K562 (cell line): ENCODE measurements at regions not wholly inside any gene's neighbourhood (a gene's known extent, or its start where the extent isn't known, plus 50 kb on each side); places are given as distances from the start of the nearest gene placed in this dataset.

Source experiments
- ATAC-seq: fragments of 200-7000 bp; cut with Tn5 transposase; 3 replicates; pipeline ENCODE4 v1.9.1; 2020; ENCODE audit warnings: moderate library complexity
- BruUV-seq: library from RNA; stranded (reverse); fragments of 400-500 nt; replicated peaks from 2 replicates; lab custom pipeline; 2021; lab: Mats Ljungman, UMichigan
- CTCF ChIA-PET: fragments of 300-600 bp; formaldehyde crosslinking; extraction: SDS; loops from one replicate; lab custom pipeline; 2021; ENCODE audit warnings: low intra/inter-chr PET ratio; lab: Yijun Ruan, JAX
- POLR2A ChIA-PET: fragments of 300-600, 350-650 bp; sonication (Branson Sonifier 250); formaldehyde crosslinking; extraction: SDS; loops from one replicate; lab custom pipeline; 2021; ENCODE audit warnings: antibody characterized with exemption, inconsistent platforms; lab: Yijun Ruan, JAX
- DNase-seq, 4 experiments: peaks; one replicate each; pipeline versions ENCODE4 v3.0.0 to v3.0.0-alpha.2; 2011 to 2018; ENCODE audit warnings: low spot score in 3 of 4, mixed read lengths in 3 of 4; ENCODE audit errors: extremely low read depth in 1 of 4
- FAIRE-seq: peaks from 2 replicates; lab custom pipeline; 2011; peaks lifted over from hg19 to GRCh38; lab: Jason Lieb, UNC
- H2AFZ ChIP-seq: 2 replicates; pipeline ENCODE4 v1.6.0; 2011; ENCODE audit warnings: low read depth, low read length, control low read depth, inconsistent platforms
- H3K27ac ChIP-seq: fragments of 200-600 bp; 3 replicates; pipeline ENCODE4 v1.8.0; 2011; ENCODE audit warnings: low read depth, mild to moderate bottlenecking, control low read depth, inconsistent platforms, low read length, moderate library complexity, mixed read lengths; ENCODE audit errors: extremely low read depth
- H3K27me3 ChIP-seq, 2 experiments: fragments of 300-600 bp in 1 of 2; 2 replicates in 1 of 2; 3 replicates in 1 of 2; pipeline versions ENCODE4 v1.6.0 to v1.8.0; 2011; ENCODE audit warnings: inconsistent platforms in 2 of 2, low read length in 2 of 2, mild to moderate bottlenecking in 1 of 2, mixed read lengths in 1 of 2, moderate library complexity in 1 of 2; ENCODE audit not compliant: control insufficient read depth in 2 of 2, insufficient read depth in 2 of 2
- H3K36me3 ChIP-seq: fragments of 300-600 bp; 3 replicates; pipeline ENCODE4 v1.8.0; 2011; ENCODE audit warnings: mild to moderate bottlenecking, low read length, inconsistent platforms; ENCODE audit not compliant: control insufficient read depth, insufficient read depth
- H3K4me1 ChIP-seq, 2 experiments: fragments of 200-600 bp in 1 of 2; replicated peaks in 1 of 2; 2 replicates in 1 of 2; 3 replicates in 1 of 2; pipeline versions ENCODE4 v1.5.1 to v1.8.0; 2011; ENCODE audit warnings: inconsistent platforms in 2 of 2, low read length in 2 of 2, mild to moderate bottlenecking in 1 of 2, mixed read lengths in 1 of 2, moderate library complexity in 1 of 2; ENCODE audit not compliant: control insufficient read depth in 2 of 2, insufficient read depth in 2 of 2
- H3K4me2 ChIP-seq: 2 replicates; pipeline ENCODE4 v1.6.1; 2011; ENCODE audit warnings: low read length, control low read depth, inconsistent platforms, mixed read lengths; ENCODE audit not compliant: insufficient read depth
- H3K4me3 ChIP-seq: fragments of 200-600 bp; sonication (generic), shearing (Covaris generic); 2 replicates; pipeline ENCODE4 v1.5.1; 2016; ENCODE audit warnings: control low read depth, inconsistent platforms
- H3K79me2 ChIP-seq: fragments of 200-600 bp; 3 replicates; pipeline ENCODE4 v1.8.0; 2011; ENCODE audit warnings: low read length, inconsistent platforms; ENCODE audit not compliant: control insufficient read depth, insufficient read depth
- H3K9ac ChIP-seq, 2 experiments: 2 replicates each; pipeline versions ENCODE4 v1.6.0 to v1.6.1; 2011; ENCODE audit warnings: low read depth in 2 of 2, low read length in 2 of 2, control low read depth in 1 of 2, inconsistent platforms in 1 of 2, mild to moderate bottlenecking in 1 of 2, mixed read lengths in 1 of 2; ENCODE audit not compliant: insufficient read depth in 1 of 2
- H3K9me1 ChIP-seq: one replicate; pipeline ENCODE4 v1.6.0; 2011; ENCODE audit warnings: inconsistent platforms, mild to moderate bottlenecking, low read length, moderate library complexity; ENCODE audit not compliant: control insufficient read depth, insufficient read depth
- H3K9me3 ChIP-seq: replicated peaks from 2 replicates; pipeline ENCODE4 v1.5.1; 2011; ENCODE audit warnings: low read depth, low read length, inconsistent platforms; ENCODE audit not compliant: control insufficient read depth, insufficient read depth
- H4K20me1 ChIP-seq: replicated peaks from 2 replicates; pipeline ENCODE4 v1.6.1; 2011; ENCODE audit warnings: low read length, inconsistent platforms, mixed read lengths; ENCODE audit not compliant: control insufficient read depth, insufficient read depth
- BCL6 ChIP-seq: fragments of 250-450 bp; sonication (Bioruptor Pico); IDR thresholded peaks from 2 replicates; pipeline ENCODE4 v1.4.0; 2020
- BRD4 ChIP-seq: fragments of 200-600 bp; sonication (generic); IDR thresholded peaks from 2 replicates; pipeline ENCODE4 v1.6.1; 2017; ENCODE audit warnings: inconsistent platforms
- BRD9 ChIP-seq: fragments of 450-650 bp; IDR thresholded peaks from 2 replicates; pipeline ENCODE4 v1.6.1; 2018; ENCODE audit warnings: low read depth; ENCODE audit not compliant: partially characterized antibody
- CUX1 ChIP-seq: fragments of 200-800 bp; sonication (Bioruptor generic); IDR thresholded peaks from 2 replicates; pipeline ENCODE4 v1.6.1; 2016; ENCODE audit warnings: missing genetic modification characterization, missing compliant biosample characterization
- GABPA ChIP-seq: fragments of 200-800 bp; sonication (Bioruptor generic); conservative IDR thresholded peaks from 2 replicates; pipeline ENCODE4 v1.6.1; 2016; ENCODE audit warnings: low read depth, missing genetic modification characterization, missing compliant biosample characterization
- MAZ ChIP-seq, 2 experiments: fragments of 450-650 bp in 1 of 2; sonication (generic) in 1 of 2; formaldehyde crosslinking; IDR thresholded peaks in 1 of 2; conservative IDR thresholded peaks in 1 of 2; 2 replicates each; pipeline versions ENCODE4 v1.4.0 to v1.5.0; 2020; ENCODE audit warnings: mild to moderate bottlenecking in 1 of 2, missing genetic modification reagents in 1 of 2
- NCOA2 ChIP-seq, 2 experiments: fragments of 450-650 bp; IDR thresholded peaks; 2 replicates each; pipeline ENCODE4 v1.6.1; 2018; ENCODE audit warnings: mild to moderate bottlenecking in 2 of 2, moderate library complexity in 1 of 2; ENCODE audit not compliant: partially characterized antibody in 2 of 2
- NR2C1 ChIP-seq, 2 experiments: fragments of 450-650 bp; IDR thresholded peaks; 2 replicates each; pipeline ENCODE4 v1.6.1; 2017; ENCODE audit warnings: mild to moderate bottlenecking in 2 of 2, antibody characterized with exemption in 1 of 2, inconsistent platforms in 1 of 2, missing compliant biosample characterization in 1 of 2, missing genetic modification characterization in 1 of 2
- POLR2A ChIP-seq: fragments of 450-650 bp; conservative IDR thresholded peaks from 2 replicates; pipeline ENCODE4 v1.6.1; 2016
- PRMT5 ChIP-seq: sonication (generic); formaldehyde crosslinking; IDR thresholded peaks from 2 replicates; pipeline ENCODE4 v1.5.0; 2020; ENCODE audit warnings: missing genetic modification reagents
- SIN3A ChIP-seq, 2 experiments: fragments of 150-350 bp in 1 of 2; IDR thresholded peaks; 2 replicates each; pipeline ENCODE4 v1.6.1; 2011 to 2016; ENCODE audit warnings: borderline replicate concordance in 2 of 2, low read depth in 2 of 2, low read length in 2 of 2, mild to moderate bottlenecking in 2 of 2, moderate library complexity in 2 of 2; ENCODE audit not compliant: control insufficient read depth in 1 of 2
- SREBF2 ChIP-seq: sonication (generic); formaldehyde crosslinking; IDR thresholded peaks from 2 replicates; pipeline ENCODE4 v1.4.0; 2020; ENCODE audit warnings: mild to moderate bottlenecking, missing genetic modification reagents
- TGIF2 ChIP-seq: sonication (generic); formaldehyde crosslinking; IDR thresholded peaks from 2 replicates; pipeline ENCODE4 v1.8.1; 2022; ENCODE audit warnings: mild to moderate bottlenecking, missing genetic modification reagents, moderate library complexity
- ZNF324 ChIP-seq: fragments of 250-450 bp; sonication (Bioruptor Pico); IDR thresholded peaks from 2 replicates; pipeline ENCODE4 v1.4.0; 2020; ENCODE audit warnings: mild to moderate bottlenecking
- WGBS: fragments of 100-300 bp; shearing (Covaris generic); methylation state at CpG from one replicate; pipeline ENCODE4 v1.1.6; 2016; ENCODE audit warnings: low coverage, mixed read lengths; ENCODE audit not compliant: insufficient coverage; ENCODE audit errors: missing lambda C conversion rate; 5-methylcytosine and 5-hydroxymethylcytosine counted together
- in situ Hi-C: fragments of 300-500 bp; cut with MboI; formaldehyde crosslinking; loops from 4 replicates; pipeline ENCODE4 v1.15.0; 2018; ENCODE audit warnings: inconsistent platforms, mixed read lengths
- intact Hi-C: fragments of 100-400 bp; cut with micrococcal nuclease; formaldehyde crosslinking; loops from 2 replicates; pipeline ENCODE4 v1.14.2; 2022
- TF ChIP-seq, protein P1 (sequence below): fragments of 250-450 bp; sonication (Bioruptor Pico); IDR thresholded peaks from 2 replicates; pipeline ENCODE4 v1.4.0; 2020; ENCODE audit warnings: mild to moderate bottlenecking, moderate library complexity

DNA sequence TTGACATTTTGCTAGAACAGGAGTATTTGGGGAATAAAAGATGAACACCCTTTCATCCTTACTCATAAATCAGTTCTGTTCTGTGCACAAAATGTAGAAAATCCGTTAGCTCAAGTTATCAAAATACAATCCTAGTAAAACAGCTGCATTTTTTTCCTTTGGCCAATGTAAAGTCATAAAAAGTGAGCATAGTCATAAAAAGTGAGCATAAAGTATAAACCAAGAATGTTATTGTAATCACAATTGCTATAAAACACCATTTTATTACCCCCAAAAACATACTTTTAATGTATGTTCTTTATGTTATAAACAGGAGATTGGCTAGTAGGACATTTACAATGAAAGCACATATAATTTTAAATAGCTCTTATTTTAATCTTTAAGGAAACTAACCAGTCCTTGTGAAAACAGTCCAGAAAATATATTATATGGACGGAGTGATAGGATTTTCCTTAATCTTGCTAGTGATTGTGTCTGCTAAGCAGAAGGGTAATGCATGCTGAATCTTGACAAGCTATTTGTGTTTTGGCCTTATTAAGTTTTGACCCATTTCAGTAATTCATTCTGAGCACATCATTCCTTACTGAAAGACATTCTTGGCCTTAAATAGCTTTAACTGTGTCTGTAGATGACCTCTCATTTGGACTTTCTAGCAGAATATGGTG, 891.8 kb downstream of the DSC3 start:
- DNase-seq, result no peak
- Histone ChIP-seq H4K20me1 (no peaks in the 10 kb centered on the region), H3K36me3 (no peaks in the 10 kb centered on the region), H3K4me1 (no peaks in the 10 kb centered on the region), H3K4me2 (no peak overlapping the region), H3K9me1 (no peaks in the 10 kb centered on the region), H3K27me3 (no peaks in the 10 kb centered on the region), H3K9ac (no peak overlapping the region), H3K79me2 (no peaks in the 10 kb centered on the region), H3K9me3 (no peaks in the 10 kb centered on the region), H3K27ac (no peak overlapping the region), H3K4me3 (no peak overlapping the region), H2AFZ (no peak overlapping the region)
- CTCF ChIA-PET, result no interaction called here
- WGBS, result 6% methylated on average over 2 of the region's 2 CpGs
- BruUV-seq, result no TSS peak
- in situ Hi-C loops, result no loop called here
- ATAC-seq, result no peak
- POLR2A ChIA-PET, result no interaction called here
- intact Hi-C loops, result no loop called here
- FAIRE-seq, result no peak
- TF ChIP-seq SREBF2 (CRISPR knock-in tag), result no peak
- no peak for TF ChIP-seq BRD4
- no peak for TF ChIP-seq ZNF324
- TF ChIP-seq GABPA (tag), result no peak
- TF ChIP-seq TGIF2 (CRISPR knock-in tag), result no peak
- TF ChIP-seq BRD9, result no peak
- no peak for TF ChIP-seq BCL6 (CRISPR knock-in tag)
- TF ChIP-seq NCOA2 (IDR thresholded peaks at IDR 0.05; ENCODE audit: partially characterized antibody in 2 of 2), result no peak
- TF ChIP-seq, protein P1, sequence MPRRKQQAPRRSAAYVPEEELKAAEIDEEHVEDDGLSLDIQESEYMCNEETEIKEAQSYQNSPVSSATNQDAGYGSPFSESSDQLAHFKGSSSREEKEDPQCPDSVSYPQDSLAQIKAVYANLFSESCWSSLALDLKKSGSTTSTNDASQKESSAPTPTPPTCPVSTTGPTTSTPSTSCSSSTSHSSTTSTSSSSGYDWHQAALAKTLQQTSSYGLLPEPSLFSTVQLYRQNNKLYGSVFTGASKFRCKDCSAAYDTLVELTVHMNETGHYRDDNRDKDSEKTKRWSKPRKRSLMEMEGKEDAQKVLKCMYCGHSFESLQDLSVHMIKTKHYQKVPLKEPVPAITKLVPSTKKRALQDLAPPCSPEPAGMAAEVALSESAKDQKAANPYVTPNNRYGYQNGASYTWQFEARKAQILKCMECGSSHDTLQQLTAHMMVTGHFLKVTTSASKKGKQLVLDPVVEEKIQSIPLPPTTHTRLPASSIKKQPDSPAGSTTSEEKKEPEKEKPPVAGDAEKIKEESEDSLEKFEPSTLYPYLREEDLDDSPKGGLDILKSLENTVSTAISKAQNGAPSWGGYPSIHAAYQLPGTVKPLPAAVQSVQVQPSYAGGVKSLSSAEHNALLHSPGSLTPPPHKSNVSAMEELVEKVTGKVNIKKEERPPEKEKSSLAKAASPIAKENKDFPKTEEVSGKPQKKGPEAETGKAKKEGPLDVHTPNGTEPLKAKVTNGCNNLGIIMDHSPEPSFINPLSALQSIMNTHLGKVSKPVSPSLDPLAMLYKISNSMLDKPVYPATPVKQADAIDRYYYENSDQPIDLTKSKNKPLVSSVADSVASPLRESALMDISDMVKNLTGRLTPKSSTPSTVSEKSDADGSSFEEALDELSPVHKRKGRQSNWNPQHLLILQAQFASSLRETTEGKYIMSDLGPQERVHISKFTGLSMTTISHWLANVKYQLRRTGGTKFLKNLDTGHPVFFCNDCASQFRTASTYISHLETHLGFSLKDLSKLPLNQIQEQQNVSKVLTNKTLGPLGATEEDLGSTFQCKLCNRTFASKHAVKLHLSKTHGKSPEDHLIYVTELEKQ (CRISPR knock-in tag), result no peak
- no peak for TF ChIP-seq NR2C1 (IDR thresholded peaks at IDR 0.05)
- TF ChIP-seq NR2C1 (tag; IDR thresholded peaks at IDR 0.05), result no peak
- no peak for TF ChIP-seq SIN3A (IDR thresholded peaks at IDR 0.05; ENCODE audit: borderline replicate concordance in 2 of 2, control insufficient read depth in 1 of 2, low read depth in 2 of 2, low read length in 2 of 2)
- TF ChIP-seq PRMT5 (CRISPR knock-in tag), result no peak
- no peak for TF ChIP-seq CUX1 (CRISPR knock-in tag)
- no peak for TF ChIP-seq MAZ (CRISPR knock-in tag; conservative IDR thresholded peaks at IDR 0.05 in 1 of 2, IDR thresholded peaks at IDR 0.05 in 1 of 2)
- TF ChIP-seq POLR2A, result no peak
